NOMO-1 (cell line): ENCODE measurements at regions not wholly inside any gene's neighbourhood (a gene's known extent, or its start where the extent isn't known, plus 50 kb on each side); places are given as distances from the start of the nearest gene placed in this dataset.
A peak's percentile ranks its signal among the peaks of the same experiment; 100 is the strongest.

Source experiments
- DNase-seq, 2 experiments: peaks; one replicate each; lab custom pipeline; 2025; ENCODE audit not compliant: unreplicated experiment in 2 of 2; lab: John Stamatoyannopoulos, UW

GRCh38 chr5:165184183-165184582 is 1678.8 kb downstream of the MAT2B start:
- no peak for DNase-seq

- DNase-seq: peak in 1 of 2 experiments; percentile 10
Observed at GRCh38 chr5:165185716-165186115, 1680.3 kb downstream of the MAT2B start.

- DNase-seq: peak; percentile 14 to 51
Observed at GRCh38 chr5:165187815-165188214, 1682.4 kb downstream of the MAT2B start.

GRCh38 chr5:165188556-165189175 is 1683.2 kb downstream of the MAT2B start:
- peak; percentile 97 for DNase-seq

GRCh38 chr5:165196961-165197360 is 1691.5 kb downstream of the MAT2B start:
- DNase-seq: no peak

GRCh38 chr5:165201369-165201768 is 1696.0 kb downstream of the MAT2B start:
- DNase-seq: no peak

- peak in 1 of 2 experiments; percentile 8 for DNase-seq
Observed at GRCh38 chr5:165201771-165202518, 1696.5 kb downstream of the MAT2B start.

- no peak for DNase-seq
Observed at GRCh38 chr5:165202519-165202910, 1697.1 kb downstream of the MAT2B start.

- peak; percentile 59 to 76 for DNase-seq
Observed at GRCh38 chr5:165209101-165209727, 1703.8 kb downstream of the MAT2B start.

- DNase-seq: no peak
Observed at GRCh38 chr5:165224366-165225045, 1719.1 kb downstream of the MAT2B start.

- DNase-seq: no peak
Observed at GRCh38 chr5:165227515-165227914, 1722.1 kb downstream of the MAT2B start.

GRCh38 chr5:165228184-165228583 is 1722.8 kb downstream of the MAT2B start:
- DNase-seq: no peak

GRCh38 chr5:165231821-165232508 is 1726.5 kb downstream of the MAT2B start:
- no peak for DNase-seq

GRCh38 chr5:165232509-165233028 is 1727.2 kb downstream of the MAT2B start:
- DNase-seq: no peak

- no peak for DNase-seq
Observed at GRCh38 chr5:165241811-165242210, 1736.4 kb downstream of the MAT2B start.

GRCh38 chr5:165242646-165243045 is 1737.2 kb downstream of the MAT2B start:
- DNase-seq: no peak

GRCh38 chr5:165244407-165244806 is 1739.0 kb downstream of the MAT2B start:
- DNase-seq: no peak

GRCh38 chr5:165258197-165258771 is 1752.9 kb downstream of the MAT2B start:
- DNase-seq: no peak

- no peak for DNase-seq
Observed at GRCh38 chr5:165260426-165260825, 1755.0 kb downstream of the MAT2B start.

GRCh38 chr5:165263536-165263935 is 1758.1 kb downstream of the MAT2B start:
- no peak for DNase-seq
